T follicular helper cell (primary cell): ENCODE measurements at regions not wholly inside any gene's neighbourhood (a gene's known extent, or its start where the extent isn't known, plus 50 kb on each side); places are given as distances from the start of the nearest gene placed in this dataset.
"Not testable (repeated sequence)": the region's sequence is repeated elsewhere in the genome, so short reads cannot be mapped to it uniquely, and the experiment has no call there.

Experiments used
- DNase-seq: peaks from one replicate; pipeline ENCODE4 v3.0.0-alpha.2; 2020; ENCODE audit warnings: low read depth

- DNase-seq = no peak
Measured at GRCh38 chr22:46040471-46041465, 63.8 kb upstream of the WNT7B start.

- no peak for DNase-seq
Measured at GRCh38 chr22:46041642-46042041, 64.7 kb upstream of the WNT7B start.

DNA sequence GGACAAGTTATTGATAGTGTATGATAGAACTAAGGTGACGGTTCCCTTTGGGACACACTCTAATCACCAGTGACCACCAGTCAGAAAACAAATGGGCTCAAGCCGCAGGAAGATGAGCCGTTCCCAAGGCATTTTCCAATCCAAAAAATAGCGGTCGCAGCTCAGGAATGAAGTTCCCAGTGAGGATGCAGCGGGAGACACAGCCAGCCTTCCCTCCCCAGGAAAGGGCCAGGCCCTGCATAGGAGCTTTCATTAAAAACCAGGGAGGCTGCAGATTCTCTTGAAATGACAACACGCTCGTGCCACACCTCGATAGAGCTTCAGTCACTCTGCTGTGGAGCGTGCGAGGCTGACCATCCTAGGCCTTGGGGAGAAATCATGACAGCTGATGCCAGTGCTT lies 65.8 kb upstream of the WNT7B start:
- no peak for DNase-seq

DNA sequence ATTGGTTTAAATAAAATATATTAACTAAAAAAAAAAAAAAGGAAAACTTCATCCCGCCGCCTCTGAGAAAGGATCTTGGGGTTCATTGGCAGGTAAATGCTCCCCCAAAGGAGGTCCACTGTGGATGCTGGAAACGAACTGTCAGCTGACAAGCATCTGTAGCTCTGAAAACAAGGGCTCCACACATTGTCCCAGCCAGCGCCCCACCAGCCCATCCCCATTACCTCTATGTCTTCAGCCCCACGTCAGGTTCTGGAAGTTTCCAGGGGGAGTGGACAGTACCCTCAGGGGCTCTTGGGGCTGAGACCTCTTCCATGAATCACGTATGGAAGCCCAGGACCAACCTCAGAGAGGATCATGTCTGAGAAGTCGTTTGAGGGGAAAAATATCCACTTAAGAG lies 66.4 kb upstream of the WNT7B start:
- no peak for DNase-seq

GRCh38 chr22:46043816-46044620 lies 67.1 kb upstream of the WNT7B start:
- no peak for DNase-seq

- DNase-seq = peak; percentile 9
Measured at GRCh38 chr22:46044621-46045458, 67.9 kb upstream of the WNT7B start.

- no peak for DNase-seq
Measured at GRCh38 chr22:46045459-46046298, 68.7 kb upstream of the WNT7B start.

DNA sequence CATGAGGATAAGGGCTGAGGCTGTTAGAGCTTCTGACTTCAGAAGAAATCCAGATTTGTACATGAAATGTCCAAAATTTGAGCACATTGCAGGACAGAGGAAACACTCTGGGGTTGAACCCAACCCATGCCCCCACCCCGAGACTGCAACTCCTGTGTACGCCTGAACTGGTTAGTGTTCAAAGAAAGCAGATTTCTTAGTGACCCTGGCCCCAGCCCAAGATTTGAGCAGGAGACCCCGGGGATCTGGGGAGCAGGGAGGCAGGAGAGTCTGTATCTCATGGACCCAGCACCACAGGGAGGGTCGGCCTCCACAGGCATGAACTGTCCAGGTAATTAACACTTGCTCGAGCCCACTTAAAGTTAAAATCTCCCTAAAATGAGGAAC lies 69.3 kb upstream of the WNT7B start:
- no peak for DNase-seq

DNA sequence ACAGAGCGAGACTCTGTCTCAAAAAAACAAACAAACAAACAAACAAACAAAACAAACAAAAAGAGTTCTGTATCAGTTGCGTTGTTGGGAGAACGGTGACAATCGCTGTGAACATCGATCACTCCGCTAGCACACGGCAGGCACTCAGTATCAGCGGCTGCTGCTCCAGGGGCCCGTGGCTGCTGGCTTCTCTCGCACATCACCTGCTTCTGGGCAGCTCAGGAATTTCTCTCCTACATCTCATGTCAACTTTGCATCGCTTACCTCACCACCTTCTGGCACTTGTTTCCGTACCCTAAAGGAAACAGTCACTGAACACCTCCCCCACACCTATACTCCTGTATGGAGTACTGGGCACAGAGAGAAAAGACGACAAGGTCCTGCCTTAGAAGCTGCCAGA lies 70.3 kb upstream of the WNT7B start:
- DNase-seq = no peak

DNA sequence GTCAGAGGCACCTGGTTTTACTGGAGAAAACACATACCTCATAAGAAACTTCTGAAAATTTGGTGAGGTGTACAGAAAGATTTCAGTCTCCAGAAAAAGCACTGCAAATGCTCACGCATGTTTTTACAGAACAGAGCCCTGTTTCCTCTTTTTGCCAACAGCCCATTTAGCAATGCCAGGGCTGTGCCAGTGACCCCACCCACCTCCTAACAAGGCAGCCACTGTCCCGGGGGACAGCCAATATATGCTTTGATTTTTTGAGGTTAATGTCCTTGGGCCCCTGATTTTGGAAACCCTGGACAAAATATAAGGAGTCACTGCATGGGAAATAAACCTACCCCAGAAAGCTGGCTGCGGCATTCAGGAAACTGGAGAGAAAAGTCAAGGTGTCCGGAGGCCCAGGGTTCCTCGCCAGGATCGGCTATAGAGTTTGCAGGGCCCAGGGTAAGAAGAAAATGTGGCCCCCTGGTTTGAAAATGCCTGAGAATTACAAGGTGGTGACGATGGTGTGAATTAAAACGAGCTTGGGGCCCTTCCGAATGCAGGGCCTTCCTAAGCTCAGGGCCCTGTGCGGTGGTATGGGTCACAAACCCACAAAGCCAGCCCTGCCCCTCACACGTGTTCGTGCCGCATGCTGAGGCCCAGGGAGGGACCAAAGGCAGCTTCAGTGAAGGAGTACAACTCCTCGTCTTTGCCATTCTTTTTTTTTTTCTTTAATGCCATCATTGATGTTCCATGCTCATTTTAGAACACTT lies 71.1 kb upstream of the WNT7B start:
- DNase-seq = no peak

DNA sequence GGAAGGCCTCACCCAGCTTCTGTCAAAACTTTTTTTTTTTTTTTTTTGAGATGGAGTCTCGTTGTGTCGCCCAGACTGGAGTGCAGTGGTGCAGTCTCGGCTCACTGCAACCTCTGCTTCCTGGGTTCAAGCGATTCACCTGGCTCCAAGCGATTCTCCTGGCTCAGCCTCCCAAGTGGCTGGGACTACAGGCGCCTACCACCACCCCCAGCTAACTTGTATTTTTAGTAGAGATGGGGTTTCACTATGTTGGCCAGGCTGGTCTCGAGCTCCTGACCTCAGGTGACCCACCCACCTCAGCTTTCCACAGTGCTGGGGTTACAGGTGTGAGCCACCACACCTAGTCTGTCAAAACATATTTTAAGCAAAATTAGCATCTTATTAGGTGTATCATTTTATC lies 71.7 kb upstream of the WNT7B start:
- DNase-seq = not testable (repeated sequence)

- DNase-seq = no peak
Measured at GRCh38 chr22:46049726-46050450, 72.9 kb upstream of the WNT7B start.

GRCh38 chr22:46050451-46050845 lies 73.5 kb upstream of the WNT7B start:
- no peak for DNase-seq

DNA sequence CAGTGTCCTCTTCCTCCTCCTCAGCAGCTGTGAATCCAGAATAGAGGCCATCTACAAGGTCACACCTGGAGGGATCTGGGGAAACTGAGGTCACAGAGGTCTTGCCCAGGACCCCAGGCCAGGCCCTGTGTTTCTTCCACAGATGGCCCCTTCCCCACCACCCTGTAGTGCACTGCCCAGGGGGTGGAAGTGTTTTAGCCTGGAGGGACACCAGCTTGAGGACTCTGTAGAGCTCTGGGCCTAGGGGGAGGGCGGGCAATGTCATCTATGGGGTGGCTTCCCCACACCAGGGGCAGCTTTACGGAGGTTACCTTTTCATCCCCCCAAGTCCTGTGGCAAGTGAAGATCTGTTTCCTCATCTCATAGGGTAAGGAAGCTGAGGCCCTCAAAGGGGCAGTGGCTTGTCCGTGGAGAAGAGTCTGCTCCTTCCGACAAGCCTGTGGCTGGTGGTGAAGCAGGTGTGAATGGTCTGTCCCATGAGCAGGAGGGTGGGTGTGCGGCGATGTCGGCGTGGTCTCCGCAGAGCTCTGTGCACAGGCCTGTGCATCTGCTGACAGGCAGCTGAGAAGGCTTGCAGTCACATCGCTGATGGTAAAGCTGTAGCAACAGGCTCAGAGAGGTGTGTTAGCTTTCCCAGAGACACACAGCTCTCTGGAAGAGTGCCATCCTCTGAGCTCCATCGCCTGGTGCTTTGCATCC lies 74.1 kb upstream of the WNT7B start:
- no peak for DNase-seq

DNA sequence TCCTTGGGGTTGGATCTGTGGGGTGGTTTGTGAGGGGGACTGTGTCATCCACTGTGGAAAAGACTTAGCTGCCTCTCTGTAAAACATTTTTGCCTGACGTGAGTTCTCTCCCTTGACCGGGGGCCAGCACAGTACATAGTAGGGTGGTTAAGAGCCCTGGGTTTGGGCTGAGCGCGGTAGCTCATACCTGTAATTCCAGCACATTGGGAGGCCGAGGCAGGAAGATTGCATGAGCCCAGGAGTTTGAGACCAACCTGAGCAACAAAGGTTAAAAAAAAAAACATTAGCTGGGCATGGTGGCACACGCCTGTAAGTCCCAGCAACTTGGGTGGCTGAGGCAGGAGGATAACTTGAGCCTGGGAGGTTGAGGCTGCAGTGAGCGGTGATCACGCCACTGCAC lies 74.7 kb upstream of the WNT7B start:
- DNase-seq = no peak

DNA sequence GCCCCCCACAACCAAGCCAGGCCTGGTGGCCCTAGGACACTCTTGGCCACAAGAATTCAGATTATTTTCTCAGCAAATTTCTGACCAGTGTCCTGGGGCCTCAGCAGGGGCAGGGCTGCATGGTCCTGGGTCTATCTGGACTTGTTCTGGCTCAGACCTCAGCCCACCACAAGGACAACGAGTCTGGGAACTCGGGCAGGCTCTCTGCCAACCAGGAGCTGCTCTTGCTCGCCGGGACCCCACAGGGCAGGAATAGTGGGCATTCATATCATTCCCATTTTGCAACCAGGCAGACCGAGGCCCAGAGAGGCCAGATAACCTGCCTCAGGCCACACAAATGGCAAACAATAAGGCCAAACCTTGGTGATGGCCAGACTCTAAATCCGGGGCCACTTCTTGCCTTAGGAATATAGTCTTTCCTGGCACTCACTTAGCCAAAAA lies 75.4 kb upstream of the WNT7B start:
- no peak for DNase-seq

GRCh38 chr22:46052801-46053562 lies 76.0 kb upstream of the WNT7B start:
- no peak for DNase-seq

GRCh38 chr22:46053563-46054090 lies 76.7 kb upstream of the WNT7B start:
- DNase-seq = peak; percentile 34
